Endothelial cell (in vitro differentiated cells): ENCODE measurements at regions not wholly inside any gene's neighbourhood (a gene's known extent, or its start where the extent isn't known, plus 50 kb on each side); places are given as distances from the start of the nearest gene placed in this dataset.

Experiments
- DNase-seq: peaks from one replicate; pipeline ENCODE4 v3.0.0; 2021; ENCODE audit warnings: low spot score
- H3K27ac Mint-ChIP-seq: one replicate; pipeline ENCODE4 v1.8.0; 2021; ENCODE audit warnings: mixed read lengths, inconsistent platforms; ENCODE audit not compliant: unreplicated experiment
- H3K27me3 Mint-ChIP-seq: one replicate; pipeline ENCODE4 v1.8.0; 2021; ENCODE audit warnings: mild to moderate bottlenecking, moderate library complexity, mixed read lengths, inconsistent platforms; ENCODE audit not compliant: unreplicated experiment
- H3K36me3 Mint-ChIP-seq: one replicate; pipeline ENCODE4 v1.8.0; 2021; ENCODE audit warnings: mild to moderate bottlenecking, low read depth, mixed read lengths, inconsistent platforms; ENCODE audit not compliant: unreplicated experiment
- H3K4me1 Mint-ChIP-seq: one replicate; pipeline ENCODE4 v1.8.0; 2021; ENCODE audit warnings: mild to moderate bottlenecking, mixed read lengths, inconsistent platforms; ENCODE audit not compliant: unreplicated experiment
- H3K4me3 Mint-ChIP-seq: one replicate; pipeline ENCODE4 v1.8.0; 2021; ENCODE audit warnings: mild to moderate bottlenecking, mixed read lengths, inconsistent platforms; ENCODE audit not compliant: unreplicated experiment
- H3K9me3 Mint-ChIP-seq: one replicate; pipeline ENCODE4 v1.8.0; 2021; ENCODE audit warnings: mixed read lengths, inconsistent platforms; ENCODE audit not compliant: unreplicated experiment
- CTCF ChIP-seq: fragments of 200-600 bp; sonication (generic); IDR thresholded peaks from one replicate; pipeline ENCODE4 v1.5.0; 2021; ENCODE audit warnings: antibody characterized with exemption; ENCODE audit not compliant: unreplicated experiment

GRCh38 chr2:139259422-139260051 lies 479.3 kb upstream of the NXPH2 start:
- Mint-ChIP-seq H3K9me3 (no peaks in the 10 kb centered on the region), H3K4me1 (no peaks in the 10 kb centered on the region), H3K4me3 (no peak overlapping the region), H3K27ac (no peak overlapping the region), H3K36me3 (no peaks in the 10 kb centered on the region), H3K27me3 (peaks cover 2% of the 10 kb centered on the region)
- DNase-seq: no peak
- no peak for TF ChIP-seq CTCF

GRCh38 chr2:139241286-139241685 lies 461.1 kb upstream of the NXPH2 start:
- DNase-seq: no peak

GRCh38 chr2:139237023-139237422 lies 456.8 kb upstream of the NXPH2 start:
- Mint-ChIP-seq H3K4me1 (no peaks in the 10 kb centered on the region), H3K36me3 (no peaks in the 10 kb centered on the region), H3K9me3 (peaks cover 6% of the 10 kb centered on the region), H3K27ac (no peak overlapping the region), H3K27me3 (no peaks in the 10 kb centered on the region), H3K4me3 (no peak overlapping the region)
- no peak for DNase-seq
- no peak for TF ChIP-seq CTCF

More at GRCh38 chr2:139241286-139241685, 461.1 kb upstream of the NXPH2 start:
- no peak for TF ChIP-seq CTCF
- Mint-ChIP-seq H3K27ac (no peak overlapping the region), H3K4me3 (no peak overlapping the region), H3K9me3 (peaks cover 6% of the 10 kb centered on the region), H3K36me3 (no peaks in the 10 kb centered on the region), H3K27me3 (no peaks in the 10 kb centered on the region), H3K4me1 (no peaks in the 10 kb centered on the region)

DNA sequence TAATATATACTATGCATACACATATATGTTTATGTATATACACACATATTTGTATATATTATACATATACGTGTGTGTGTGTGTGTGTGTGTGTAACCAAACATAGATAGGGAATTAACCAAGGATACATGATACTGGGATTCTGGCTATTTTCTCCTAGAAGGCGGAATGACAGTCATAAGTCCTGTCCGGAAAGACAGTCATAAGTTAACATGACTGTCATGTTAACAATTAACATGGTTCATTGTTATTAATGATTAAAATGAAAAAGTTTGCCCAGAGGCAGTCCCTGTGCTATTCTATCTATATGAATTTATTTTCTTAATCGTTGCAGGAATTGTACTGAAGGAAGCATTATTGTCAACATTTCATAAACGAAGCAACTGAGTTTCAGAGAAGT lies 450.7 kb upstream of the NXPH2 start:
- TF ChIP-seq CTCF: no peak
- Mint-ChIP-seq H3K27ac (no peak overlapping the region), H3K4me1 (no peaks in the 10 kb centered on the region), H3K4me3 (no peak overlapping the region), H3K27me3 (no peaks in the 10 kb centered on the region), H3K9me3 (no peaks in the 10 kb centered on the region), H3K36me3 (no peaks in the 10 kb centered on the region)
- DNase-seq: no peak

GRCh38 chr2:139228276-139228675 lies 448.1 kb upstream of the NXPH2 start:
- H3K4me1 Mint-ChIP-seq: no peaks in the 10 kb centered on the region
- H3K36me3 Mint-ChIP-seq: no peaks in the 10 kb centered on the region
- H3K27me3 Mint-ChIP-seq: no peaks in the 10 kb centered on the region
- no peak overlapping the region for H3K27ac Mint-ChIP-seq
- TF ChIP-seq CTCF: no peak
- no peaks in the 10 kb centered on the region for H3K9me3 Mint-ChIP-seq
- H3K4me3 Mint-ChIP-seq: no peak overlapping the region
- DNase-seq: no peak
